Muscle of leg (tissue), 3 donors: ENCODE measurements at regions not wholly inside any gene's neighbourhood (a gene's known extent, or its start where the extent isn't known, plus 50 kb on each side); places are given as distances from the start of the nearest gene placed in this dataset.
A peak's percentile ranks its signal among the peaks of the same experiment; 100 is the strongest.

ENCODE experiments used
- DNase-seq: peaks from one replicate; pipeline ENCODE4 v3.0.0; 2013
- H3K27ac ChIP-seq: one replicate; pipeline ENCODE4 v1.5.1; 2013; ENCODE audit warnings: mild to moderate bottlenecking, low read length, control low read depth
- H3K27me3 ChIP-seq: one replicate; pipeline ENCODE4 v1.6.1; 2013; ENCODE audit warnings: low read length; ENCODE audit not compliant: control insufficient read depth, insufficient read depth
- H3K36me3 ChIP-seq: one replicate; pipeline ENCODE4 v1.6.1; 2013; ENCODE audit warnings: low read length; ENCODE audit not compliant: control insufficient read depth, insufficient read depth
- H3K4me1 ChIP-seq: one replicate; pipeline ENCODE4 v1.6.1; 2013; ENCODE audit warnings: low read length; ENCODE audit not compliant: control insufficient read depth, insufficient read depth
- H3K4me3 ChIP-seq: one replicate; pipeline ENCODE4 v1.5.1; 2013; ENCODE audit warnings: low read length, control low read depth
- H3K9me3 ChIP-seq: replicated peaks from 2 replicates; pipeline ENCODE4 v1.6.1; 2013; ENCODE audit warnings: low read depth, low read length; ENCODE audit not compliant: control insufficient read depth
- WGBS: methylation state at CpG from one replicate; pipeline ENCODE4 v1.1.5; 2013; ENCODE audit warnings: missing lambda C conversion rate; ENCODE audit not compliant: insufficient coverage; 5-methylcytosine and 5-hydroxymethylcytosine counted together

GRCh38 chr16:54526916-54527315 lies 240.3 kb upstream of the IRX3 start:
- Histone ChIP-seq H3K27ac (no peak overlapping the region), H3K9me3 (peaks cover 4% of the 10 kb centered on the region), H3K36me3 (no peaks in the 10 kb centered on the region), H3K4me3 (no peak overlapping the region), H3K27me3 (no peaks in the 10 kb centered on the region), H3K4me1 (no peaks in the 10 kb centered on the region)
- DNase-seq: no peak
- WGBS: no CpG with 5 or more reads among the region's 1 CpG

GRCh38 chr16:54526087-54526486 lies 239.5 kb upstream of the IRX3 start:
- Histone ChIP-seq H3K36me3 (no peaks in the 10 kb centered on the region), H3K27ac (no peak overlapping the region), H3K4me1 (no peaks in the 10 kb centered on the region), H3K27me3 (no peaks in the 10 kb centered on the region), H3K9me3 (peaks cover 4% of the 10 kb centered on the region), H3K4me3 (no peak overlapping the region)
- no CpG with 5 or more reads among the region's 1 CpG for WGBS
- no peak for DNase-seq

- H3K27me3 ChIP-seq: no peaks in the 10 kb centered on the region
- H3K27ac ChIP-seq: no peak overlapping the region
- H3K9me3 ChIP-seq: peaks cover 4% of the 10 kb centered on the region
- no peak for DNase-seq
- no peaks in the 10 kb centered on the region for H3K4me1 ChIP-seq
- H3K36me3 ChIP-seq: no peaks in the 10 kb centered on the region
- H3K4me3 ChIP-seq: no peak overlapping the region
- WGBS: 40% methylated on average over 1 of the region's 4 CpGs
Measured at GRCh38 chr16:54525104-54525503, 238.5 kb upstream of the IRX3 start.

GRCh38 chr16:54522584-54522983 lies 236.0 kb upstream of the IRX3 start:
- no peak for DNase-seq
- Histone ChIP-seq H3K4me1 (no peaks in the 10 kb centered on the region), H3K27me3 (no peaks in the 10 kb centered on the region), H3K36me3 (no peaks in the 10 kb centered on the region), H3K9me3 (peaks cover 6% of the 10 kb centered on the region), H3K4me3 (no peak overlapping the region), H3K27ac (no peak overlapping the region)
- WGBS: no CpG with 5 or more reads among the region's 5 CpGs

- Histone ChIP-seq H3K4me1 (no peaks in the 10 kb centered on the region), H3K27me3 (no peaks in the 10 kb centered on the region), H3K4me3 (no peak overlapping the region), H3K36me3 (no peaks in the 10 kb centered on the region), H3K9me3 (peaks cover 3% of the 10 kb centered on the region), H3K27ac (no peak overlapping the region)
- no peak for DNase-seq
- WGBS: no CpG with 5 or more reads among the region's 2 CpGs
Measured at GRCh38 chr16:54521327-54521726, 234.7 kb upstream of the IRX3 start.

- Histone ChIP-seq H3K27me3 (peaks cover 3% of the 10 kb centered on the region), H3K4me3 (no peak overlapping the region), H3K4me1 (no peaks in the 10 kb centered on the region), H3K9me3 (peaks cover 2% of the 10 kb centered on the region), H3K36me3 (no peaks in the 10 kb centered on the region), H3K27ac (no peak overlapping the region)
- no peak for DNase-seq
- 81% methylated on average over 2 of the region's 4 CpGs for WGBS
Measured at GRCh38 chr16:54519161-54519695, 232.6 kb upstream of the IRX3 start.

GRCh38 chr16:54517181-54517580 lies 230.6 kb upstream of the IRX3 start:
- no peak overlapping the region for H3K27ac ChIP-seq
- peaks cover 2% of the 10 kb centered on the region for H3K9me3 ChIP-seq
- H3K36me3 ChIP-seq: no peaks in the 10 kb centered on the region
- peaks cover 3% of the 10 kb centered on the region for H3K27me3 ChIP-seq
- no peak for DNase-seq
- no peak overlapping the region for H3K4me3 ChIP-seq
- 61% methylated on average over 2 of the region's 6 CpGs for WGBS
- H3K4me1 ChIP-seq: no peaks in the 10 kb centered on the region

GRCh38 chr16:54512467-54512995 lies 225.9 kb upstream of the IRX3 start:
- no peaks in the 10 kb centered on the region for H3K36me3 ChIP-seq
- H3K9me3 ChIP-seq: no peaks in the 10 kb centered on the region
- DNase-seq: no peak
- WGBS: 87% methylated on average over 7 of the region's 16 CpGs
- H3K4me3 ChIP-seq: no peak overlapping the region
- H3K27me3 ChIP-seq: peaks cover 12% of the 10 kb centered on the region
- H3K27ac ChIP-seq: no peak overlapping the region
- peaks cover 13% of the 10 kb centered on the region for H3K4me1 ChIP-seq

- WGBS: 50% methylated on average over 2 of the region's 3 CpGs
- Histone ChIP-seq H3K4me3 (no peak overlapping the region), H3K27me3 (peaks cover 18% of the 10 kb centered on the region), H3K27ac (peak overlapping the region; percentile 25), H3K9me3 (no peaks in the 10 kb centered on the region), H3K36me3 (no peaks in the 10 kb centered on the region), H3K4me1 (peaks cover 19% of the 10 kb centered on the region)
- DNase-seq: peak; percentile 84
Measured at GRCh38 chr16:54511222-54511731, 224.7 kb upstream of the IRX3 start.

GRCh38 chr16:54510685-54511221 lies 224.2 kb upstream of the IRX3 start:
- no peak overlapping the region for H3K4me3 ChIP-seq
- peaks cover 19% of the 10 kb centered on the region for H3K4me1 ChIP-seq
- peak; percentile 27 for DNase-seq
- H3K27ac ChIP-seq: peak overlapping the region; percentile 25
- H3K27me3 ChIP-seq: peaks cover 19% of the 10 kb centered on the region
- WGBS: 23% methylated on average over 2 of the region's 10 CpGs
- H3K9me3 ChIP-seq: no peaks in the 10 kb centered on the region
- no peaks in the 10 kb centered on the region for H3K36me3 ChIP-seq
